ENCODE measurements at regions not wholly inside any gene's neighbourhood (a gene's known extent, or its start where the extent isn't known, plus 50 kb on each side); places are given as distances from the start of the nearest gene placed in this dataset.

DNA sequence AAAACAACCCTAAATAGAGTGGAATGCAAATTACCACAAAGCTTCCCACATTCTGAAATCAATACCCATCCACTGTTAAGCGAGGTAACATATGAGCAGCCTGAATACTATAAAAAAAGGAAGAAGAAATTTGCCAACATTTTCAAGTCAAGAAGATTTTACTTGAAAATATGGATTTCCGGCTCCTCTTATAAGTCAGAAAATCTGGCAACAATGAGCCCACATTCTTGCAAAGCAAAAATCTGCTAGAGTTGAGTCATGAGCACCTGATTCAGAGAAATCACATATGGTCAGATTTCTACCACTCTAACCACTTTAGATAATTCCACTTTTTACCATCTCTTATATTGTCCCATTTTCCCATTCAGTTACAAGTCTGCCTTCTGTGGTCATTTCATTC is 395.7 kb downstream of the DTHD1 start:
- TF ChIP-seq, protein P1, sequence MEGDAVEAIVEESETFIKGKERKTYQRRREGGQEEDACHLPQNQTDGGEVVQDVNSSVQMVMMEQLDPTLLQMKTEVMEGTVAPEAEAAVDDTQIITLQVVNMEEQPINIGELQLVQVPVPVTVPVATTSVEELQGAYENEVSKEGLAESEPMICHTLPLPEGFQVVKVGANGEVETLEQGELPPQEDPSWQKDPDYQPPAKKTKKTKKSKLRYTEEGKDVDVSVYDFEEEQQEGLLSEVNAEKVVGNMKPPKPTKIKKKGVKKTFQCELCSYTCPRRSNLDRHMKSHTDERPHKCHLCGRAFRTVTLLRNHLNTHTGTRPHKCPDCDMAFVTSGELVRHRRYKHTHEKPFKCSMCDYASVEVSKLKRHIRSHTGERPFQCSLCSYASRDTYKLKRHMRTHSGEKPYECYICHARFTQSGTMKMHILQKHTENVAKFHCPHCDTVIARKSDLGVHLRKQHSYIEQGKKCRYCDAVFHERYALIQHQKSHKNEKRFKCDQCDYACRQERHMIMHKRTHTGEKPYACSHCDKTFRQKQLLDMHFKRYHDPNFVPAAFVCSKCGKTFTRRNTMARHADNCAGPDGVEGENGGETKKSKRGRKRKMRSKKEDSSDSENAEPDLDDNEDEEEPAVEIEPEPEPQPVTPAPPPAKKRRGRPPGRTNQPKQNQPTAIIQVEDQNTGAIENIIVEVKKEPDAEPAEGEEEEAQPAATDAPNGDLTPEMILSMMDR (IDR thresholded peaks at IDR 0.05; ENCODE audit: extremely low read depth in 1 of 2, insufficient read depth in 1 of 2, low read depth in 1 of 2, low read length in 2 of 2), result no peak
- TF ChIP-seq, protein P2, sequence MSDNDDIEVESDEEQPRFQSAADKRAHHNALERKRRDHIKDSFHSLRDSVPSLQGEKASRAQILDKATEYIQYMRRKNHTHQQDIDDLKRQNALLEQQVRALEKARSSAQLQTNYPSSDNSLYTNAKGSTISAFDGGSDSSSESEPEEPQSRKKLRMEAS (IDR thresholded peaks at IDR 0.05; ENCODE audit: insufficient read depth, insufficient read length), result no peak
- TF ChIP-seq POLR2AphosphoS5 (IDR thresholded peaks at IDR 0.05; ENCODE audit: insufficient read depth, low read depth, low read length), result no peak
- TF ChIP-seq GATA2 (IDR thresholded peaks at IDR 0.05; ENCODE audit: insufficient read depth, insufficient read length, low read depth, low read length), result no peak
- TF ChIP-seq JUN (IDR thresholded peaks at IDR 0.05; ENCODE audit: borderline replicate concordance, insufficient read depth, insufficient read length, low read depth), result no peak
